ENCODE measurements at regions not wholly inside any gene's neighbourhood (a gene's known extent, or its start where the extent isn't known, plus 50 kb on each side); places are given as distances from the start of the nearest gene placed in this dataset.

DNA sequence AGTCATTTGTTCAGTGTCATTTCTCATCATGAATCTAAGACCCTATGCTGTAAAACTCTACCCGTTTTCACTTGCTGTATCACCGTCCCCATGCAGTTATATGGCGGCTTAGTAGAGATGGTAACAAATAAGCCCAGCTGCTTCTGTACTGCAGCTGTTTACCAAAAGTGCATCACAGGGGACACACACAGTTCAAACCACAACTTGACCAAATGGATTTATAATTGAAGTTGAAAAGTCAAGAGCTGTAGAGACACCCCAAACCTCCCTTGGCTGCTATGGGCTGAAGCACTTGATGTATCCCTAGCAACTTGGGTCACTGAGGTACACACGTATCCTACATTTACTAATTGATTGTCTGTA is 219.0 kb upstream of the FGF13 start (continued):
- TF ChIP-seq, protein P1, sequence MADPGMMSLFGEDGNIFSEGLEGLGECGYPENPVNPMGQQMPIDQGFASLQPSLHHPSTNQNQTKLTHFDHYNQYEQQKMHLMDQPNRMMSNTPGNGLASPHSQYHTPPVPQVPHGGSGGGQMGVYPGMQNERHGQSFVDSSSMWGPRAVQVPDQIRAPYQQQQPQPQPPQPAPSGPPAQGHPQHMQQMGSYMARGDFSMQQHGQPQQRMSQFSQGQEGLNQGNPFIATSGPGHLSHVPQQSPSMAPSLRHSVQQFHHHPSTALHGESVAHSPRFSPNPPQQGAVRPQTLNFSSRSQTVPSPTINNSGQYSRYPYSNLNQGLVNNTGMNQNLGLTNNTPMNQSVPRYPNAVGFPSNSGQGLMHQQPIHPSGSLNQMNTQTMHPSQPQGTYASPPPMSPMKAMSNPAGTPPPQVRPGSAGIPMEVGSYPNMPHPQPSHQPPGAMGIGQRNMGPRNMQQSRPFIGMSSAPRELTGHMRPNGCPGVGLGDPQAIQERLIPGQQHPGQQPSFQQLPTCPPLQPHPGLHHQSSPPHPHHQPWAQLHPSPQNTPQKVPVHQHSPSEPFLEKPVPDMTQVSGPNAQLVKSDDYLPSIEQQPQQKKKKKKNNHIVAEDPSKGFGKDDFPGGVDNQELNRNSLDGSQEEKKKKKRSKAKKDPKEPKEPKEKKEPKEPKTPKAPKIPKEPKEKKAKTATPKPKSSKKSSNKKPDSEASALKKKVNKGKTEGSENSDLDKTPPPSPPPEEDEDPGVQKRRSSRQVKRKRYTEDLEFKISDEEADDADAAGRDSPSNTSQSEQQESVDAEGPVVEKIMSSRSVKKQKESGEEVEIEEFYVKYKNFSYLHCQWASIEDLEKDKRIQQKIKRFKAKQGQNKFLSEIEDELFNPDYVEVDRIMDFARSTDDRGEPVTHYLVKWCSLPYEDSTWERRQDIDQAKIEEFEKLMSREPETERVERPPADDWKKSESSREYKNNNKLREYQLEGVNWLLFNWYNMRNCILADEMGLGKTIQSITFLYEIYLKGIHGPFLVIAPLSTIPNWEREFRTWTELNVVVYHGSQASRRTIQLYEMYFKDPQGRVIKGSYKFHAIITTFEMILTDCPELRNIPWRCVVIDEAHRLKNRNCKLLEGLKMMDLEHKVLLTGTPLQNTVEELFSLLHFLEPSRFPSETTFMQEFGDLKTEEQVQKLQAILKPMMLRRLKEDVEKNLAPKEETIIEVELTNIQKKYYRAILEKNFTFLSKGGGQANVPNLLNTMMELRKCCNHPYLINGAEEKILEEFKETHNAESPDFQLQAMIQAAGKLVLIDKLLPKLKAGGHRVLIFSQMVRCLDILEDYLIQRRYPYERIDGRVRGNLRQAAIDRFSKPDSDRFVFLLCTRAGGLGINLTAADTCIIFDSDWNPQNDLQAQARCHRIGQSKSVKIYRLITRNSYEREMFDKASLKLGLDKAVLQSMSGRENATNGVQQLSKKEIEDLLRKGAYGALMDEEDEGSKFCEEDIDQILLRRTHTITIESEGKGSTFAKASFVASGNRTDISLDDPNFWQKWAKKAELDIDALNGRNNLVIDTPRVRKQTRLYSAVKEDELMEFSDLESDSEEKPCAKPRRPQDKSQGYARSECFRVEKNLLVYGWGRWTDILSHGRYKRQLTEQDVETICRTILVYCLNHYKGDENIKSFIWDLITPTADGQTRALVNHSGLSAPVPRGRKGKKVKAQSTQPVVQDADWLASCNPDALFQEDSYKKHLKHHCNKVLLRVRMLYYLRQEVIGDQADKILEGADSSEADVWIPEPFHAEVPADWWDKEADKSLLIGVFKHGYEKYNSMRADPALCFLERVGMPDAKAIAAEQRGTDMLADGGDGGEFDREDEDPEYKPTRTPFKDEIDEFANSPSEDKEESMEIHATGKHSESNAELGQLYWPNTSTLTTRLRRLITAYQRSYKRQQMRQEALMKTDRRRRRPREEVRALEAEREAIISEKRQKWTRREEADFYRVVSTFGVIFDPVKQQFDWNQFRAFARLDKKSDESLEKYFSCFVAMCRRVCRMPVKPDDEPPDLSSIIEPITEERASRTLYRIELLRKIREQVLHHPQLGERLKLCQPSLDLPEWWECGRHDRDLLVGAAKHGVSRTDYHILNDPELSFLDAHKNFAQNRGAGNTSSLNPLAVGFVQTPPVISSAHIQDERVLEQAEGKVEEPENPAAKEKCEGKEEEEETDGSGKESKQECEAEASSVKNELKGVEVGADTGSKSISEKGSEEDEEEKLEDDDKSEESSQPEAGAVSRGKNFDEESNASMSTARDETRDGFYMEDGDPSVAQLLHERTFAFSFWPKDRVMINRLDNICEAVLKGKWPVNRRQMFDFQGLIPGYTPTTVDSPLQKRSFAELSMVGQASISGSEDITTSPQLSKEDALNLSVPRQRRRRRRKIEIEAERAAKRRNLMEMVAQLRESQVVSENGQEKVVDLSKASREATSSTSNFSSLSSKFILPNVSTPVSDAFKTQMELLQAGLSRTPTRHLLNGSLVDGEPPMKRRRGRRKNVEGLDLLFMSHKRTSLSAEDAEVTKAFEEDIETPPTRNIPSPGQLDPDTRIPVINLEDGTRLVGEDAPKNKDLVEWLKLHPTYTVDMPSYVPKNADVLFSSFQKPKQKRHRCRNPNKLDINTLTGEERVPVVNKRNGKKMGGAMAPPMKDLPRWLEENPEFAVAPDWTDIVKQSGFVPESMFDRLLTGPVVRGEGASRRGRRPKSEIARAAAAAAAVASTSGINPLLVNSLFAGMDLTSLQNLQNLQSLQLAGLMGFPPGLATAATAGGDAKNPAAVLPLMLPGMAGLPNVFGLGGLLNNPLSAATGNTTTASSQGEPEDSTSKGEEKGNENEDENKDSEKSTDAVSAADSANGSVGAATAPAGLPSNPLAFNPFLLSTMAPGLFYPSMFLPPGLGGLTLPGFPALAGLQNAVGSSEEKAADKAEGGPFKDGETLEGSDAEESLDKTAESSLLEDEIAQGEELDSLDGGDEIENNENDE (IDR thresholded peaks at IDR 0.05; ENCODE audit: insufficient replicate concordance, low read length) = no peak
- TF ChIP-seq TAF7 (optimal IDR thresholded peaks at IDR 0.05; ENCODE audit: borderline replicate concordance, low read depth, low read length) (no peak), POU5F1 (IDR thresholded peaks at IDR 0.05; ENCODE audit: low read depth, low read length) (no peak), KDM5A (IDR thresholded peaks at IDR 0.05; ENCODE audit: low read length) (no peak), SIRT6 (IDR thresholded peaks at IDR 0.05; ENCODE audit: low read length) (no peak)
- TF ChIP-seq, protein P2, sequence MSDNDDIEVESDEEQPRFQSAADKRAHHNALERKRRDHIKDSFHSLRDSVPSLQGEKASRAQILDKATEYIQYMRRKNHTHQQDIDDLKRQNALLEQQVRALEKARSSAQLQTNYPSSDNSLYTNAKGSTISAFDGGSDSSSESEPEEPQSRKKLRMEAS (IDR thresholded peaks at IDR 0.05) = no peak
